Activated CD8-positive, alpha-beta T cell treated with anti-CD3 and anti-CD28 coated beads for 36 hours (primary cell): ENCODE measurements at regions not wholly inside any gene's neighbourhood (a gene's known extent, or its start where the extent isn't known, plus 50 kb on each side); places are given as distances from the start of the nearest gene placed in this dataset.
"Not testable (repeated sequence)": the region's sequence is repeated elsewhere in the genome, so short reads cannot be mapped to it uniquely, and the experiment has no call there.

Source experiments
- ATAC-seq: fragments of 200-7000 bp; cut with Tn5 transposase; one replicate; pipeline ENCODE4 v1.10.0; 2021; ENCODE audit warnings: mild to moderate bottlenecking, moderate library complexity
- CTCF ChIA-PET: fragments of 350-600 bp; sonication (Branson Sonifier 250); formaldehyde crosslinking; loops from one replicate; lab custom pipeline; 2021; ENCODE audit warnings: antibody characterized with exemption; lab: Charles Lee
- POLR2A ChIA-PET: fragments of 350-600 bp; sonication (Branson Sonifier 250); formaldehyde crosslinking; loops from one replicate; lab custom pipeline; 2021; ENCODE audit warnings: antibody characterized with exemption; lab: Charles Lee
- DNase-seq: peaks from one replicate; pipeline ENCODE4 v3.0.0-alpha.2; 2020
- H3K27ac Mint-ChIP-seq: one replicate; pipeline ENCODE4 v1.8.0; 2021; ENCODE audit warnings: mild to moderate bottlenecking, mixed read lengths
- H3K27me3 Mint-ChIP-seq: one replicate; pipeline ENCODE4 v1.8.0; 2021; ENCODE audit warnings: mixed read lengths
- H3K36me3 Mint-ChIP-seq: one replicate; pipeline ENCODE4 v1.8.0; 2021; ENCODE audit warnings: low read depth, mixed read lengths
- H3K4me1 Mint-ChIP-seq: one replicate; pipeline ENCODE4 v1.8.0; 2021; ENCODE audit warnings: low read depth, mixed read lengths
- H3K4me3 Mint-ChIP-seq: one replicate; pipeline ENCODE4 v1.8.0; 2021; ENCODE audit warnings: mild to moderate bottlenecking, moderate library complexity, mixed read lengths
- H3K9me3 Mint-ChIP-seq: one replicate; pipeline ENCODE4 v1.8.0; 2021; ENCODE audit warnings: mixed read lengths
- CTCF ChIP-seq: fragments of 200-600 bp; IDR thresholded peaks from one replicate; pipeline ENCODE4 v1.8.0; 2022; ENCODE audit warnings: antibody characterized with exemption, mild to moderate bottlenecking
- intact Hi-C: fragments of 100-400 bp; cut with micrococcal nuclease; formaldehyde crosslinking; loops from one replicate; pipeline ENCODE4 v1.10.0; 2022

DNA sequence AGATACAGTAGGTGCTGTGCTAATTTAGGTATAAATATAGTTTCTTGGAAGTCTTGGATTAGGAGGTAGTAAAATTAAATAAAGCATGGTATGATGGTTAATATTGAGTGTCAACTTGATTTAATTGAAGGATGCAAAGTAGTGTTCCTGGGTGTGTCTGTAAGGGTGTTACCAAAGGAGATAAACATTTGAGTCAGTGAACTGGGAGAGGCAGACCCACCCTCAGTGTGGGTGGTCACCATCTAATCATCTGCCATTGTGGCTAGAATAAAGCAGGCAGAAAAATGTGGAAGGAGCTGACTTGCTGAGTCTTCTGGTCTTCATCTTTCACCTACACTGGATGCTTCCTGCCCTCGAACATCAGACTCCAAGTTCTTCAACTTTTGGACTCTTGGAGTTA is 153.7 kb upstream of the GK2 start:
- CTCF ChIA-PET: no interaction called here
- Mint-ChIP-seq H3K27ac (no peak overlapping the region), H3K4me1 (no peaks in the 10 kb centered on the region), H3K27me3 (no peaks in the 10 kb centered on the region), H3K4me3 (no peak overlapping the region), H3K9me3 (no peaks in the 10 kb centered on the region), H3K36me3 (no peaks in the 10 kb centered on the region)
- intact Hi-C loops: no loop called here
- ATAC-seq: no peak
- no peak for DNase-seq
- no peak for TF ChIP-seq CTCF
- POLR2A ChIA-PET: no interaction called here

DNA sequence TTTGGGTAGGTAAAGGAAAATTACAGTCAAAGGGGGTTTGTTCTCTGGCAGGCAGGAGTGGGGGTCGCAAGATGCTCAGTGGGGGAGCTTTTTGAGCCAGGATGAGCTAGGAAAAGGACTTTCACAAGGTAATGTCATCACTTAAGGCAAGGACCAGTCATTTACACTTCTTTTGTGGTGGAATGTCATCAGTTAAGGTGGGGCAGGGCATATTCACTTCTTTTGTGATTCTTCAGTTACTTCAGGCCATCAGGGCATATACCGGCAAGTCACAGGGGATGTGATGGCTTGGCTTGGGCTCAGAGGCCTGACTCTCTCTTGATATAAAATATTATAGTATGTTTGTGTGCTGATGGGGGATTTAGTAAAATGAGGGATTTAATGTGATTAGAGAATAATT is 151.4 kb upstream of the GK2 start:
- intact Hi-C loops, H3K27me3 Mint-ChIP-seq, POLR2A ChIA-PET, H3K9me3 Mint-ChIP-seq, H3K4me1 Mint-ChIP-seq, H3K27ac Mint-ChIP-seq, H3K36me3 Mint-ChIP-seq, ATAC-seq, DNase-seq, H3K4me3 Mint-ChIP-seq, CTCF ChIA-PET: not testable (repeated sequence)

GRCh38 chr4:79552311-79552710 is 144.3 kb upstream of the GK2 start:
- no peaks in the 10 kb centered on the region for H3K9me3 Mint-ChIP-seq
- DNase-seq: no peak
- no peaks in the 10 kb centered on the region for H3K4me1 Mint-ChIP-seq
- no peak for TF ChIP-seq CTCF
- POLR2A ChIA-PET: no interaction called here
- H3K36me3 Mint-ChIP-seq: no peaks in the 10 kb centered on the region
- H3K27ac Mint-ChIP-seq: no peak overlapping the region
- intact Hi-C loops: no loop called here
- ATAC-seq: no peak
- no peak overlapping the region for H3K4me3 Mint-ChIP-seq
- H3K27me3 Mint-ChIP-seq: no peaks in the 10 kb centered on the region
- CTCF ChIA-PET: no interaction called here

DNA sequence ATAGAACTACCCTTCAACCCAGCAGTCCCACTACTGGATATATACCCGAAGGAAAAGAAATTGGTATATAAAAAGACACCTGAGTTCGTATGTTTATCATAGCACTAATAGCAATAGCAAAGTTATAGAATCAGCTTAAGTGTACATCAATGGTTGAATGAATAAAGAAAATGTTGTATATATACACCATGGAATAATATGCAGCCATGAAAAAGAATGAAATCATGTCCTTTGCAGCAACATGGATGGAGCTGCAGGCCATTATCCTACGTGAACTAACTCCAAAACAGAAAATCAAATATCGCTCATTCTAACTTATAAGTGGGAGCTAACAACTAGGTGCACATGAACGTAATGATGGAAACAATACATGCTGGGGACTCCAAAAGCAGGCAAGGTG is 143.5 kb upstream of the GK2 start:
- Mint-ChIP-seq H3K27me3 (no peaks in the 10 kb centered on the region), H3K4me1 (no peaks in the 10 kb centered on the region), H3K4me3 (no peak overlapping the region), H3K27ac (no peak overlapping the region), H3K9me3 (no peaks in the 10 kb centered on the region), H3K36me3 (no peaks in the 10 kb centered on the region)
- ATAC-seq (no peak), DNase-seq (no peak)
- ChIA-PET POLR2A (no interaction called here), CTCF (no interaction called here)
- intact Hi-C loops: no loop called here
- TF ChIP-seq CTCF: no peak

GRCh38 chr4:79547851-79548250 is 139.8 kb upstream of the GK2 start:
- ATAC-seq (no peak), DNase-seq (no peak)
- H3K9me3 Mint-ChIP-seq: no peaks in the 10 kb centered on the region
- POLR2A ChIA-PET: no interaction called here
- CTCF ChIA-PET: no interaction called here
- H3K27ac Mint-ChIP-seq: no peak overlapping the region
- no peaks in the 10 kb centered on the region for H3K27me3 Mint-ChIP-seq
- intact Hi-C loops: no loop called here
- H3K36me3 Mint-ChIP-seq: no peaks in the 10 kb centered on the region
- H3K4me3 Mint-ChIP-seq: no peak overlapping the region
- no peak for TF ChIP-seq CTCF
- no peaks in the 10 kb centered on the region for H3K4me1 Mint-ChIP-seq

GRCh38 chr4:79545292-79545691 is 137.3 kb upstream of the GK2 start:
- intact Hi-C loops, POLR2A ChIA-PET, CTCF ChIA-PET, H3K27me3 Mint-ChIP-seq, DNase-seq, H3K4me1 Mint-ChIP-seq, H3K4me3 Mint-ChIP-seq, ATAC-seq, H3K36me3 Mint-ChIP-seq, H3K27ac Mint-ChIP-seq, H3K9me3 Mint-ChIP-seq: not testable (repeated sequence)
